HL-60 (cell line): ENCODE measurements at regions not wholly inside any gene's neighbourhood (a gene's known extent, or its start where the extent isn't known, plus 50 kb on each side); places are given as distances from the start of the nearest gene placed in this dataset.

Experiments
- CTCF ChIP-seq: IDR thresholded peaks from one replicate; pipeline ENCODE4 v1.5.1; 2011; ENCODE audit warnings: low read length, control low read depth, inconsistent platforms; ENCODE audit not compliant: insufficient read depth
- POLR2AphosphoS5 ChIP-seq: IDR thresholded peaks from 2 replicates; pipeline ENCODE4 v1.6.1; 2012; ENCODE audit warnings: low read depth

- TF ChIP-seq CTCF, result no peak
- TF ChIP-seq POLR2AphosphoS5, result no peak
These were observed 66.1 kb upstream of the SPRED1 start for GRCh38 chr15:38186507-38186906.
